GM21786 (cell line): ENCODE measurements at regions not wholly inside any gene's neighbourhood (a gene's known extent, or its start where the extent isn't known, plus 50 kb on each side); places are given as distances from the start of the nearest gene placed in this dataset.
A peak's percentile ranks its signal among the peaks of the same experiment; 100 is the strongest.

Experiments used
- ATAC-seq: cut with Tn5 transposase; IDR thresholded peaks from one replicate; pipeline ENCODE4 v1.9.1; 2021; ENCODE audit not compliant: unreplicated experiment

- ATAC-seq, result no peak
Observed at GRCh38 chr3:5304188-5304587, 116.7 kb downstream of the EDEM1 start.

DNA sequence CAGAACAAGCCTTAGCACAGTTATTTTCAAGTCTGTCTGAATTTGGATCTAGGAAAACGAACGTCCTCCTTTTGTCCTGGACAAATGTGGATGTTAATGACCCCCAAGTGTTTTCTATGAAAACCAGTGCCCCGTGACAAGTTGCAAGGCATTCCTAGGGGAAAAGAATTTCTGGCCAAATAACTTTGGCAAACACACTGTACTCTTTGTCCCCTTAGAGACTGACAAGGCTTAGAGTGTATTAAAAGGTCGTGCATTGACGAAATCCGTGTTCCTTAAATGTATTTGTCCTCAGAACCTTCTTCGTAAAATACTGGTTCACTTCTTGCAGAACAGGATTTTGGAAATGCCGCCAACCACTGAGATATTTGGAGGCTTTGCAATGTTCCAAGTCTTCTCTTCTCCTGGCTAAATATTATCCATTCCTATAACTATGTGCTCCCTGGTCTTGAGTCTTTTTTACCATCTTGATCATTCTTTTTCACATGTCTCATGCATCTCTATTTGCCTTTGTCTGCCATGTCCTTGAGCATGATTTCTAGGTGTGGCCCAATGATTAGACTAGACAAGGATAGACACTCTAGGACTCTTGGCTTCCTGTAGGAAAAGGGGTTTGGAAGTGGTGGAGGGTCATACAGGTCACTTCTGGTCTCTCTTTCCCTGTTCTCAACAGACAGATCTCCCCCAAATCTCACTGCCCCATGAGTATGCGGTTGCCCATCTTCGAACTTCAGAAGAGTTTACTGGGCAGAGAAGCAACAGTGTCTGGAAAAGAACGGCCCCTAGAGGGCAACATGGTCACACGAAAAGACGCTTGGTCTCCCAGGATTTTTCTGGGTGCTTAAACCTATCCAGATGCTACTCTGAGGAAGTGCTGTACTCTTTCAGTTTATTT, 117.5 kb downstream of the EDEM1 start:
- peak; percentile 92 for ATAC-seq

DNA sequence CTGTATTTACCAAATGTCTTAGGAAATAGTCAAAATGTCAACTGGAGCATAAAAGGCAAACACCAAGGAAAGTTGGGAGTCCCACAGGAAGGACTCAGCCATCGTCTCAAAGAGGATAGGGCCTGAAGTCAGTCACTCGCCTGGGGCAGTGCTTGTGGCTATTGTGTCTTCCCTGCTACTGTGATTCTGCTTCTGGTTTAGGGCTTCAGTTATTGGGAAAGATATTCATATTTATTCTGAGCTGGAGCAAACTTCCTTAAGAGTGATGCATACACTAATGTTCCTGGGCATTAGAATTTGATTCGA, 118.1 kb downstream of the EDEM1 start:
- ATAC-seq, result peak; percentile 28

- no peak for ATAC-seq
Observed at GRCh38 chr3:5309171-5309570, 121.7 kb downstream of the EDEM1 start.

- ATAC-seq, result no peak
Observed at GRCh38 chr3:5309602-5310001, 122.1 kb downstream of the EDEM1 start.

- no peak for ATAC-seq
Observed at GRCh38 chr3:5310509-5310908, 123.0 kb downstream of the EDEM1 start.

DNA sequence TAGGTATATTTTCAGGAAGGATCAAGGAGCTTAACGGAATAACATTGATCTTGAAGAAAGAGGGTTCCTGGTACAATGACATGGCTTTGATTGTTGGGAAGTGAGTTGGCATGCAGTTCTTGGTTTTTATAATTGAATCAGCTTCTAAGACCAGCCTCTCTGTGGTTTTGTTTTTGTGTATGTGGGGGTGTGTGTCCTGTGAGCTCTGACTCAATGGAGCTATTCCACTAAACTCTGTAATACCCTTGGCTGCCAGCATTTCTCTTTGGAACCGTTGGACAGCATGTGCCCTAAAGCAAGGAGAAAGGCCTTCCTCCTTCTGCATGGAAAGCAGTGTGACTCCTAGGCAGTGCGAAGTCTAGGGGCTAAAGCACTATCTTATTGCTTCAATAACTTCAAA, 124.8 kb downstream of the EDEM1 start:
- no peak for ATAC-seq

DNA sequence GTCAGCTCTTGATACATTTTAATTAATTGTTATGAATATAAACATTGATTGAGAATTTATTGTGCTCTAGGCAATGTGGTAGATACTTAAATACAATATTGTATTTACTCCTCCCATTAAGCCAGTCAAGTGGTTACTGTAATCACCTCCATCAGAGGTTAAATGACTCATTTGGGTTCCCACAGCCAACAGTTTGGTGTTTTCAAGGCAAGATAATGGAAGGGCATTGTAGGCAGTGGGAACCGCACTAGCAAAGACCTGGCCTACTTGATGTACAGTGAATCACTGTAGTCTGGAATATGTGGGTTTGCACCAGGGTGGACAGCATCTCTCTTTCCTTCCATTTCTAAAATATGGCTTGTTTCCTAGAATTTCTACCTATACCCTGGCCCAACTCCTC, 127.4 kb downstream of the EDEM1 start:
- ATAC-seq, result no peak

- no peak for ATAC-seq
Observed at GRCh38 chr3:5317557-5317956, 130.1 kb downstream of the EDEM1 start.

- ATAC-seq, result no peak
Observed at GRCh38 chr3:5319454-5319853, 131.9 kb downstream of the EDEM1 start.

DNA sequence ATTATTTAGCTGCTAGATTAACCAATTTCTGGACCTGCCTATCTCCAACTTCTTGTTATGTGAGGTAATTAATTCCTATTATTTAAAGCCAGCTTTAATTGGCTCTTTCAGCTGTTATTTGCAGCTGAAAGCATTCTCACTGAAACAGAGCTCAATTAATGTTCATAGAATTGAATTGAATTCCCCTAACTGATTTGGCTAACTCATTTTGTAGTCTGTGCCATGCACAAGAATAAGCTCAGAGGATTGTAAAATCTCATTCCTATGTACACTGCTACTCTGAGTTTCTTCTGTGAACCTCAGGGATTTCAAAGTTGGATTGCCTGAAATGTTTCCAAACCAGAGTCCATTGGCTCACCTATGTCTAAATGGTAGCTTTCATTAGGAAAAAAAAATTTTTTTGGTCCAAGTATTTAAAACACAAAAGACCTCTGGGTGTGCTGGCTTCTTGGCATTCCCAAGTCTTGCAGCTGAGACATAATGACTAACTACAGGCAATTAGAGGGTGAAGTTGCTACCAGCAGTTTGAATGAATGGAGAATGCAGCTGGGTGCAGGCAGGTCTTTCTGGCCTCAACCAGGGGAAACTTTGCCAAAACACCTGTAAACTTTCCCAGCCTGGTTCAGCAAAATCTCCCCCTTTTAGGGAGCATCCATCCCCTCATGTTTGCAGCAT, 134.3 kb downstream of the EDEM1 start:
- no peak for ATAC-seq

DNA sequence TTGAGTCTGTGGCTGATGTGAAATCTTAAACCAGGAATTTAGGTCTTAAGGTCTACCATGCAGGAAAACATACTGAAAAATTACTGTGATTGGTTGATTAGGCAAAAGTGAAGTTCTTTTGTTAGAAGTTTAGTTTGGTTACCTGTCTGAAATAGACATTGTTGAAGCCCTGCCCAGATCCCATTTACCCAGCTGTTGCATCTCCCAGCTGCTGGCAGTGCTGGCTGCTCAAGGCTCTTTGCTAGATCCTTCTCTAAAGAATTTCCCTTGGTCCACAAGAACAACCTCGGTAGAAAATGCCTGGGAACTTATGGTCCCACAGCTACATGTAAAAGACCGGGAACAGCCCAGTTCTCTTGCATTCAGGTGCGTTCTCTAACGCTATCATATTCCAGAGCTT, 137.3 kb downstream of the EDEM1 start:
- no peak for ATAC-seq

DNA sequence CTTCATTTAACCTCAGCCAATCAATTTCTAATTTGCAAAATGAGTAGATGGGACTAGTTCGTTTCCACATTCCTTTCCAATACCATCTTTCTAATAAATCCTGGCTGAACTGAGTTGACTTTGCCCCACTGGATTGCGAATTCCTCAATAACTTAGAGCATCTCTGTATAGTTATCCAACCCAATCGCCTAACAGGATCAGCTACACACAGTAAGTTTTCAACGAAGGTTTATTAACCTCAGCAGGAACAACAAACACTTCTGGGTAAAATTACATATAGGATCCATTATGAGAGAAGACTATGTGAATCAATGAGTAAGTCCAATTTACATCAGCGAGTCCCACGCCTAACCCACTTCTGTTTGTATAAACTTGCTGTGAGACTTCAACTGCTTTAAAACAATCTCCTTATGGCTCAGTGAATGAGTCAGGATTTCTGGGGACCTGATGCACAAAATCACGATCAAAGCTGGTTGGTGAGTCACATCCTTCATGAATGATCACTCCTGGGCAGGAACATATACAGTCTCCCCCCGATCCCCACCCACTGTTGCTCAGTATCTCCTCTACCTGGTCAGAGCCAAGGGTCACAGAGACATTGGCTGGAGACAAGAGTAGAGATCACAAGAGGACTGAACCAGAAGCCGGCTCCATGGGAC, 142.8 kb downstream of the EDEM1 start:
- no peak for ATAC-seq

DNA sequence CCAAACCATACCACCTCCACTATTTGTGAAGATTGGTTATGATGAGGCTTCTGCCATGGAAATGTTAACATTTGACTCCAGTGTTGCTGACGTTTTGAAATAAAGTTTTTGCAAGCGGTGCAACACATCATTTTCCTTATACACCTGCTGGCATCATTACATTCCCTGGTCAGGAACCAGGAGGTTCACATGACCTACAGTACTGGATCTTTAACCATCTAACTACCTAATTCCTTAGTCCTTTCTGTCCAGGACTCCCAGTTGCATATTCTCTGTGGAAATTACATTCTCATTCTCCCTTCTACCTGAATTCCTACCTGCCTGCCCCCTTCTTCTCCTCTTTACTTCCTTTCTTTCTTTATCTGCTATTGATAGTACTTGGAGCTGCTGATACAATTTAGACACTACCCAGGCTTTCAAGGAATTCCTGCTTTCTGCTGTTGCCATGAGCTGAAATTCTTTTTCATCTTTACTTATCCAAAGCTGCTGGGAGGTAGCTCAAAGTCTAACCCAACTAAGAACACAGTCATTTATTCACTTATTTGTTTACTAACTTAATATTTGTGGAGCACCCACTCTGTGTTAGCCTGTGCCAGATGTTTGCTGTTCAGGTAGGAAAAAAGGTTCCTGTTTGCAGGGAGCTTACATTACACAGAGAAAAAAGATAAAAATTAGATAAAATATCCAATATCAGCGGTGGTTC, 144.2 kb downstream of the EDEM1 start:
- ATAC-seq, result no peak

GRCh38 chr3:5332270-5332956, 144.9 kb downstream of the EDEM1 start:
- peak; percentile 83 for ATAC-seq

- ATAC-seq, result no peak
Observed at GRCh38 chr3:5339967-5340535, 152.5 kb downstream of the EDEM1 start.

- ATAC-seq, result no peak
Observed at GRCh38 chr3:5341610-5342009, 154.1 kb downstream of the EDEM1 start.

DNA sequence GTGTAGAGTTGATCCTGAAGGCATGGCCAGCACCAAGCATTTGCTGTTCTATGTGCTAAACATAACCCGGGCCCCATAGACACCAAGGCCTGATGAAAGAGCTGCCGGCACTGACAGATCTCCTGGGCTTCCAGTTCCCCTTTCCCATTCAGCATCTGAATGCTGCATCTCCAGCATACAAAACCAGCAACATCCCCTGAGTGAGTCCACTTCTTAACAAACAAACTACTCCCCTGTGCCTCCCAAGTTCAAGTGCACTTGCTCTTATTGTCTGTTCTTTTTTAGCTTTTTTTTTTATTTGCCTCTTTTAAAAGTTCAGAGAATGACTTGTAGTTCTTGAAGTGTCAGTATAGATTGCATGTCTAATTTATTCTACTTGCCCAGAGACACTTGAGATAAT, 156.0 kb downstream of the EDEM1 start:
- ATAC-seq, result no peak

GRCh38 chr3:5344707-5345106, 157.2 kb downstream of the EDEM1 start:
- no peak for ATAC-seq

- ATAC-seq, result no peak
Observed at GRCh38 chr3:5347486-5347885, 160.0 kb downstream of the EDEM1 start.
